H1 (cell line): ENCODE measurements at regions not wholly inside any gene's neighbourhood (a gene's known extent, or its start where the extent isn't known, plus 50 kb on each side); places are given as distances from the start of the nearest gene placed in this dataset.

Source experiments
- CTCF ChIA-PET: fragments of 300-600 bp; sonication (Branson Sonifier 250); formaldehyde crosslinking; loops from one replicate; lab custom pipeline; 2021; ENCODE audit not compliant: partially characterized antibody; lab: Charles Lee
- POLR2A ChIA-PET: fragments of 300-600 bp; sonication (Branson Sonifier 250); formaldehyde crosslinking; loops from one replicate; lab custom pipeline; 2021; ENCODE audit warnings: inconsistent platforms; ENCODE audit not compliant: partially characterized antibody; lab: Charles Lee
- DNase-seq, 2 experiments: peaks; one replicate each; pipeline versions ENCODE4 v3.0.0 to v3.0.0-alpha.2; 2010 to 2022; ENCODE audit warnings: low spot score in 2 of 2, low read depth in 1 of 2, mixed read lengths in 1 of 2
- FAIRE-seq: peaks from 2 replicates; lab custom pipeline; 2011; peaks lifted over from hg19 to GRCh38; lab: Jason Lieb, UNC
- H2AFZ ChIP-seq: 2 replicates; pipeline ENCODE4 v1.8.1; 2012; ENCODE audit warnings: low read length, inconsistent platforms
- H2AK5ac ChIP-seq: 2 replicates; pipeline ENCODE4 v1.6.1; 2013; ENCODE audit warnings: low read depth, low read length
- H2BK120ac ChIP-seq: replicated peaks from 2 replicates; pipeline ENCODE3; 2013; ENCODE audit warnings: low read depth, low read length, inconsistent platforms
- H2BK12ac ChIP-seq: 2 replicates; pipeline ENCODE4 v1.6.1; 2013; ENCODE audit warnings: low read depth, low read length
- H2BK15ac ChIP-seq: 2 replicates; pipeline ENCODE4 v1.6.1; 2013; ENCODE audit warnings: low read length
- H2BK20ac ChIP-seq: 2 replicates; pipeline ENCODE4 v1.6.1; 2013; ENCODE audit warnings: low read length
- H2BK5ac ChIP-seq: 2 replicates; pipeline ENCODE4 v1.6.1; 2013; ENCODE audit warnings: low read depth, low read length
- H3K14ac ChIP-seq: 2 replicates; pipeline ENCODE4 v1.6.1; 2013; ENCODE audit warnings: inconsistent platforms; ENCODE audit not compliant: insufficient read length
- H3K18ac ChIP-seq: 2 replicates; pipeline ENCODE4 v1.6.1; 2013; ENCODE audit warnings: low read length; ENCODE audit errors: extremely low read depth
- H3K23ac ChIP-seq: 2 replicates; pipeline ENCODE4 v1.6.1; 2013; ENCODE audit warnings: inconsistent platforms; ENCODE audit not compliant: insufficient read length
- H3K23me2 ChIP-seq: 2 replicates; pipeline ENCODE4 v1.6.1; 2013; ENCODE audit warnings: low read depth, low read length
- H3K27ac ChIP-seq: 2 replicates; pipeline ENCODE4 v1.6.1; 2011; ENCODE audit warnings: low read depth, low read length, inconsistent platforms
- H3K27me3 ChIP-seq, 4 experiments: replicated peaks in 1 of 4; 1 replicate in 1 of 4; 2 replicates in 3 of 4; pipeline versions ENCODE4 v1.6.1 to v1.8.1; 2011 to 2013; ENCODE audit warnings: low read length in 3 of 4, mild to moderate bottlenecking in 3 of 4, inconsistent platforms in 2 of 4, mixed read lengths in 2 of 4, moderate library complexity in 1 of 4; ENCODE audit not compliant: control insufficient read depth in 3 of 4, insufficient read depth in 3 of 4; ENCODE audit errors: extremely low read depth in 1 of 4
- H3K36me3 ChIP-seq, 4 experiments: 2 replicates each; pipeline versions ENCODE4 v1.6.1 to v1.8.1; 2011 to 2013; ENCODE audit warnings: mild to moderate bottlenecking in 4 of 4, low read length in 3 of 4, moderate library complexity in 2 of 4, control low read depth in 1 of 4, inconsistent platforms in 1 of 4; ENCODE audit not compliant: insufficient read depth in 4 of 4, control insufficient read depth in 2 of 4
- H3K4ac ChIP-seq: replicated peaks from 2 replicates; pipeline ENCODE3; 2013; ENCODE audit warnings: low read length, low read depth, mixed read lengths, inconsistent platforms; ENCODE audit not compliant: insufficient read length
- H3K4me1 ChIP-seq, 4 experiments: replicated peaks in 1 of 4; 1 replicate in 1 of 4; 2 replicates in 3 of 4; pipeline versions ENCODE4 v1.6.1 to v1.8.1; 2011 to 2013; ENCODE audit warnings: low read length in 3 of 4, inconsistent platforms in 2 of 4, mixed read lengths in 1 of 4; ENCODE audit not compliant: insufficient read depth in 4 of 4, control insufficient read depth in 3 of 4
- H3K4me2 ChIP-seq, 2 experiments: 2 replicates each; pipeline versions ENCODE4 v1.6.1 to v1.8.1; 2011 to 2013; ENCODE audit warnings: low read depth in 2 of 2, low read length in 2 of 2, control low read depth in 1 of 2, inconsistent platforms in 1 of 2, mild to moderate bottlenecking in 1 of 2; ENCODE audit not compliant: insufficient read depth in 1 of 2
- H3K4me3 ChIP-seq, 4 experiments: fragments of 200-600, 300-600 bp in 1 of 4; sonication (generic), shearing (Covaris generic), sonication (Bioruptor Twin) in 1 of 4; 2 replicates each; pipeline versions ENCODE4 v1.5.1 to v1.8.1; 2011 to 2016; ENCODE audit warnings: low read length in 4 of 4, low read depth in 3 of 4, control low read depth in 2 of 4, inconsistent platforms in 2 of 4, mild to moderate bottlenecking in 2 of 4, mixed read lengths in 1 of 4, moderate library complexity in 1 of 4; ENCODE audit not compliant: insufficient read depth in 2 of 4; ENCODE audit errors: extremely low read depth in 1 of 4
- H3K56ac ChIP-seq: replicated peaks from 2 replicates; pipeline ENCODE3; 2013; ENCODE audit warnings: low read depth, mild to moderate bottlenecking, mixed read lengths, low read length, inconsistent platforms; ENCODE audit not compliant: insufficient read length
- H3K79me1 ChIP-seq: 2 replicates; pipeline ENCODE4 v1.6.1; 2013; ENCODE audit warnings: low read depth, low read length, control low read depth
- H3K79me2 ChIP-seq, 2 experiments: 2 replicates each; pipeline versions ENCODE4 v1.6.1 to v1.8.1; 2012 to 2013; ENCODE audit warnings: low read length in 2 of 2, mild to moderate bottlenecking in 2 of 2, inconsistent platforms in 1 of 2; ENCODE audit not compliant: insufficient read depth in 2 of 2, control insufficient read depth in 1 of 2
- H3K9ac ChIP-seq, 4 experiments: replicated peaks in 1 of 4; 1 replicate in 1 of 4; 2 replicates in 3 of 4; pipeline versions ENCODE4 v1.6.1 to v1.8.1; 2011 to 2013; ENCODE audit warnings: low read depth in 3 of 4, low read length in 3 of 4, control low read depth in 2 of 4, mild to moderate bottlenecking in 2 of 4, moderate library complexity in 2 of 4, inconsistent platforms in 1 of 4; ENCODE audit errors: extremely low read depth in 1 of 4
- H3K9me3 ChIP-seq, 2 experiments: 2 replicates each; pipeline versions ENCODE4 v1.6.1 to v1.8.1; 2012 to 2013; ENCODE audit warnings: mild to moderate bottlenecking in 2 of 2, moderate library complexity in 2 of 2, control low read depth in 1 of 2, inconsistent platforms in 1 of 2, low read depth in 1 of 2, low read length in 1 of 2, mixed read lengths in 1 of 2; ENCODE audit not compliant: insufficient read depth in 2 of 2
- H4K20me1 ChIP-seq, 2 experiments: replicated peaks in 1 of 2; 2 replicates each; pipeline versions ENCODE3 to v1.8.1; 2011 to 2013; ENCODE audit warnings: inconsistent platforms in 2 of 2, low read length in 2 of 2, mild to moderate bottlenecking in 1 of 2; ENCODE audit not compliant: insufficient read depth in 2 of 2, control insufficient read depth in 1 of 2
- H4K5ac ChIP-seq: 2 replicates; pipeline ENCODE4 v1.6.1; 2013; ENCODE audit warnings: low read length, low read depth, mixed read lengths, inconsistent platforms; ENCODE audit not compliant: insufficient read length
- H4K8ac ChIP-seq: 2 replicates; pipeline ENCODE4 v1.8.0; 2013; ENCODE audit warnings: mild to moderate bottlenecking, moderate library complexity, low read length, inconsistent platforms; ENCODE audit not compliant: insufficient read depth; ENCODE audit errors: extremely low read depth
- H4K91ac ChIP-seq: replicated peaks from 2 replicates; pipeline ENCODE3; 2013; ENCODE audit warnings: low read length, mixed read lengths, inconsistent platforms; ENCODE audit not compliant: insufficient read length
- ATF2 ChIP-seq: IDR thresholded peaks from 2 replicates; pipeline ENCODE4 v1.6.1; 2012; ENCODE audit warnings: low read length, inconsistent platforms
- BRCA1 ChIP-seq: IDR thresholded peaks from 2 replicates; pipeline ENCODE4 v1.6.1; 2012; ENCODE audit warnings: low read depth, low read length, improper control_type of control experiment
- CREB1 ChIP-seq: IDR thresholded peaks from 2 replicates; pipeline ENCODE4 v1.6.1; 2012; ENCODE audit warnings: inconsistent platforms
- EZH2 ChIP-seq: fragments of 200-600 bp; sonication (generic); IDR thresholded peaks from 2 replicates; pipeline ENCODE4 v1.7.1; 2012; ENCODE audit warnings: low read depth, mild to moderate bottlenecking, moderate library complexity, low read length, inconsistent platforms; ENCODE audit not compliant: severe bottlenecking
- HDAC2 ChIP-seq, 2 experiments: fragments of 300-600 bp in 1 of 2; sonication (generic) in 1 of 2; IDR thresholded peaks; 2 replicates each; pipeline ENCODE4 v1.6.1; 2011 to 2012; ENCODE audit warnings: low read depth in 2 of 2, low read length in 2 of 2, mild to moderate bottlenecking in 2 of 2, moderate library complexity in 2 of 2, borderline replicate concordance in 1 of 2, inconsistent platforms in 1 of 2
- MAFK ChIP-seq: IDR thresholded peaks from 2 replicates; pipeline ENCODE4 v1.6.1; 2012; ENCODE audit warnings: low read depth, mild to moderate bottlenecking, improper control_type of control experiment, low read length
- NANOG ChIP-seq: IDR thresholded peaks from 2 replicates; pipeline ENCODE4 v1.6.1; 2011; ENCODE audit warnings: low read length, low read depth, mild to moderate bottlenecking, inconsistent platforms; ENCODE audit not compliant: insufficient read depth, poor library complexity, severe bottlenecking
- POLR2AphosphoS5 ChIP-seq: IDR thresholded peaks from 2 replicates; pipeline ENCODE4 v1.6.1; 2011; ENCODE audit warnings: low read depth, low read length
- SIRT6 ChIP-seq: IDR thresholded peaks from one replicate; pipeline ENCODE4 v1.7.1; 2012; ENCODE audit warnings: low read length, inconsistent platforms
- SIX5 ChIP-seq: IDR thresholded peaks from 2 replicates; pipeline ENCODE4 v1.6.1; 2011; ENCODE audit warnings: mild to moderate bottlenecking, low read depth, low read length
- TEAD4 ChIP-seq: IDR thresholded peaks from 2 replicates; pipeline ENCODE4 v1.6.1; 2012; ENCODE audit warnings: low read depth, low read length, inconsistent platforms, mixed read lengths
- YY1 ChIP-seq: IDR thresholded peaks from 2 replicates; pipeline ENCODE4 v1.6.1; 2011; ENCODE audit warnings: low read depth, mild to moderate bottlenecking, low read length
- ZNF274 ChIP-seq: IDR thresholded peaks from 2 replicates; pipeline ENCODE4 v1.7.0; 2012; ENCODE audit warnings: low read length, borderline replicate concordance; ENCODE audit errors: extremely low read depth
- WGBS, 2 experiments: shearing (Covaris generic) in 1 of 2; methylation state at CpG; one replicate each; pipeline versions ENCODE4 v1.1.6 to v1.1.7; 2013 to 2015; ENCODE audit warnings: low lambda C conversion rate in 2 of 2, mixed read lengths in 2 of 2, inconsistent platforms in 1 of 2, low coverage in 1 of 2, missing lambda C conversion rate in 1 of 2; ENCODE audit not compliant: insufficient replicate concordance in 2 of 2, insufficient coverage in 1 of 2, insufficient read length in 1 of 2; ENCODE audit errors: extremely low coverage in 1 of 2, missing lambda C conversion rate in 1 of 2; 5-methylcytosine and 5-hydroxymethylcytosine counted together

- no peak overlapping the region for H4K5ac ChIP-seq
- no peak overlapping the region for H3K56ac ChIP-seq
- no peak overlapping the region for H3K4me3 ChIP-seq
- ChIA-PET CTCF (no interaction called here), POLR2A (no interaction called here)
- no peaks in the 10 kb centered on the region for H3K23me2 ChIP-seq
- no peak overlapping the region for H2AK5ac ChIP-seq
- no peak overlapping the region for H2AFZ ChIP-seq
- no peaks in the 10 kb centered on the region for H3K79me2 ChIP-seq
- no peaks in the 10 kb centered on the region for H3K36me3 ChIP-seq
- no peak overlapping the region for H3K14ac ChIP-seq
- H3K4ac ChIP-seq: no peak overlapping the region
- H3K27me3 ChIP-seq: no peaks in the 10 kb centered on the region
- DNase-seq (no peak), FAIRE-seq (no peak)
- no peaks in the 10 kb centered on the region for H4K20me1 ChIP-seq
- no peak overlapping the region for H2BK5ac ChIP-seq
- H3K27ac ChIP-seq: no peak overlapping the region
- H4K8ac ChIP-seq: no peak overlapping the region
- 97% methylated on average over 2 of the region's 2 CpGs; no CpG with 5 or more reads in 1 of the 2 experiments for WGBS, 2 experiments
- no peak overlapping the region for H3K4me2 ChIP-seq
- H2BK15ac ChIP-seq: no peak overlapping the region
- H4K91ac ChIP-seq: no peak overlapping the region
- no peak overlapping the region for H3K9ac ChIP-seq
- H2BK12ac ChIP-seq: no peak overlapping the region
- H3K18ac ChIP-seq: no peak overlapping the region
- no peak overlapping the region for H2BK120ac ChIP-seq
- H2BK20ac ChIP-seq: no peak overlapping the region
- no peak overlapping the region for H3K23ac ChIP-seq
- peaks cover 0 to 6% (median 0%) of the 10 kb centered on the region in 4 experiments; a peak in 1 of 7 replicates for H3K4me1 ChIP-seq
- H3K79me1 ChIP-seq: no peaks in the 10 kb centered on the region
- no peaks in the 10 kb centered on the region for H3K9me3 ChIP-seq
- TF ChIP-seq SIX5 (no peak), ATF2 (no peak), BRCA1 (no peak), ZNF274 (no peak), SIRT6 (no peak), HDAC2 (IDR thresholded peaks at IDR 0.05; ENCODE audit: borderline replicate concordance in 1 of 2, low read depth in 2 of 2, low read length in 2 of 2) (no peak), EZH2 (no peak), CREB1 (no peak), TEAD4 (no peak), YY1 (no peak), POLR2AphosphoS5 (no peak), NANOG (no peak), MAFK (no peak)
These were observed 240.2 kb upstream of the BRINP1 start for GRCh38 chr9:119609277-119609971.
